Activated T-cell treated with anti-CD3 and anti-CD28 coated beads for 1 hour (primary cell): ENCODE measurements at regions not wholly inside any gene's neighbourhood (a gene's known extent, or its start where the extent isn't known, plus 50 kb on each side); places are given as distances from the start of the nearest gene placed in this dataset.
"Not testable (repeated sequence)": the region's sequence is repeated elsewhere in the genome, so short reads cannot be mapped to it uniquely, and the experiment has no call there.

Source experiments
- DNase-seq: peaks from one replicate; pipeline ENCODE4 v3.0.0-alpha.2; 2020; ENCODE audit warnings: low read depth

GRCh38 chr14:104304451-104305351, 166.3 kb downstream of the KIF26A start:
- no peak for DNase-seq

GRCh38 chr14:104305511-104306449, 167.4 kb downstream of the KIF26A start:
- DNase-seq: no peak

GRCh38 chr14:104306450-104307040, 168.2 kb downstream of the KIF26A start:
- no peak for DNase-seq

GRCh38 chr14:104307246-104307626, 168.8 kb downstream of the KIF26A start:
- DNase-seq: no peak

GRCh38 chr14:104307627-104308401, 169.4 kb downstream of the KIF26A start:
- DNase-seq: no peak

DNA sequence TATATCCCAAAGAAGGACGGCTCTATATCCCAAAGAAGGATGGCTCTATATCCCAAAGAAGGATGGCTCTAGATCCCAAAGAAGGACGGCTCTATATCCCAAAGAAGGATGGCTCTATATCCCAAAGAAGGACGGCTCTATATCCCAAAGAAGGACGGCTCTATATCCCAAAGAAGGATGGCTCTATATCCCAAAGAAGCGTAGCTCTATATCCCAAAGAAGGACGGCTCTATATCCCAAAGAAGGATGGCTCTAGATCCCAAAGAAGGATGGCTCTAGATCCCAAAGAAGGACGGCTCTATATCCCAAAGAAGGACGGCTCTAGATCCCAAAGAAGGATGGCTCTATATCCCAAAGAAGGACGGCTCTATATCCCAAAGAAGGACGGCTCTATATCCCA, 170.1 kb downstream of the KIF26A start:
- not testable (repeated sequence) for DNase-seq

DNA sequence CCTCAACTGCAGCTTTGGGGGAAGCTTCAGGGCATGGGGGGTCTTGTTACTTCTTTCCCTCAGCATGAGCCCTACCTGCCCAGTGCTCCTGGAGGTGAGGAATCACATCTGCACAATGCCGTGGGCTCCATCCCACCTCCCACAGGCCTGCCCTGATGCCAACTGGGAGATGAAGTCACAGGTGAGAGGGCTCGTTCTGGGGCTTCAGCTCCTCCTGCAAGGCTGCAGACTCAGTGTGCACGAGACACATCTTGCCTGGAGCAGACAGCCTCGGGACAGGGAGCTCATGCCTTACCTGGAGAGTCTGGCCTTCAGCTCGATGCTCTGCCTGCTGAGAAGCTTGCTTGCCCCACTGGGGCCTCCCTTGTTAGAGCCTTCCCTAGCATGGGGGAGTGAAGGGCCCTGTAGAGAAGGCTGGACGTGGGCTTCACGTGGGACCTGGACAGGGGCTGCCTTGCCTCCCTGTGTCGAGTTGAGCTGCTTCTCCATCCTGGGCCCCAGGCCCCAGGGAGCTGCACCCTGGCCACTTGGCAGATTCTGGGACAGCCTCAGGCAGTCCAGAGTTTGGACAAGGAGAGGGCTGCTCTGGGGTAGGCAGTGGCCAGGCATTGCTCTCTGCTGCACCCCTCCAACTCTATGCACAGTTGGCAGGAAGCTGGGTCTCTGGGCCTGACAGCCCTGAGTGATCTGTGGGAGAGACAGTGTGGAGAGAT, 171.4 kb downstream of the KIF26A start:
- no peak for DNase-seq

GRCh38 chr14:104311358-104311757, 173.0 kb downstream of the KIF26A start:
- no peak for DNase-seq

DNA sequence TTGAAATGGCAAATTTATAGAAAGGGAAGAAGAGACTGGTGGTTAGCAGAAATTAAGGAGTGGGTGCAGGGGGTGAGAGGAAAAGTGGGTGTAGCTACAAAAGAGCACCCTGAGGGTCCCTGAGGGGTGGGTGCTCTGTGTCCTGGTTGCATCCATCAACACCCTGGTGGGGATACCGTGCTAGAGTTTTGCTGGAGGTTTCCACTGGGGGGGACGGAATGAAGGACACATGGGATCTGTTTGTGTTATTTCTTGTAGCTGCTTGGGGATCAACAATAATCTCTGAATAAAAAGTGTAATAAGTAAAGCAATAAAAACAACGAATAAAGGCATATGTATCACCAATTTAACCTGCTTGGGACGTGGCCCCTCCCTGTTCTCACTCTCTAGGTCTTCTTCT, 175.3 kb downstream of the KIF26A start:
- DNase-seq: no peak

GRCh38 chr14:104314251-104314941, 176.0 kb downstream of the KIF26A start:
- DNase-seq: no peak

DNA sequence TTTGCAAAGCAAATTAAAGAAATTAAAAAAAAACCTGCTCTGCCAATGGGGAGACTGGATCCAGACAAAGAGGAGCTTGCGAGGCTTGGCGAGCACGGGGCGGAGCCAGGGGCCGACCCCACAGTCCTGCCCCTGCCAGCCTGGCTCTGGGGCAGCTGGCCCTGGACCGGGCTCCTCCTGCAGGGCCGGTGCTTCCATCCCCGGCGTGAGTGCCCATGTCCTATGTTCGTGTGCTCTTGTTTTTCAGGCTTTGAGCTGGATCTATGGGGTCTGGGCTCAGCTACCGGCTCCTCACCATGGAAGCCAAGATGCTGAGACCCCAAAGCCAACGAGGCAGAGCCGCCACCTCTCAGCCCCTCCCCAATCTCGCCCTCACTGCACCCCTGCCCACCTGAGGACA, 176.8 kb downstream of the KIF26A start:
- no peak for DNase-seq

GRCh38 chr14:104315625-104316024, 177.2 kb downstream of the KIF26A start:
- DNase-seq: no peak

DNA sequence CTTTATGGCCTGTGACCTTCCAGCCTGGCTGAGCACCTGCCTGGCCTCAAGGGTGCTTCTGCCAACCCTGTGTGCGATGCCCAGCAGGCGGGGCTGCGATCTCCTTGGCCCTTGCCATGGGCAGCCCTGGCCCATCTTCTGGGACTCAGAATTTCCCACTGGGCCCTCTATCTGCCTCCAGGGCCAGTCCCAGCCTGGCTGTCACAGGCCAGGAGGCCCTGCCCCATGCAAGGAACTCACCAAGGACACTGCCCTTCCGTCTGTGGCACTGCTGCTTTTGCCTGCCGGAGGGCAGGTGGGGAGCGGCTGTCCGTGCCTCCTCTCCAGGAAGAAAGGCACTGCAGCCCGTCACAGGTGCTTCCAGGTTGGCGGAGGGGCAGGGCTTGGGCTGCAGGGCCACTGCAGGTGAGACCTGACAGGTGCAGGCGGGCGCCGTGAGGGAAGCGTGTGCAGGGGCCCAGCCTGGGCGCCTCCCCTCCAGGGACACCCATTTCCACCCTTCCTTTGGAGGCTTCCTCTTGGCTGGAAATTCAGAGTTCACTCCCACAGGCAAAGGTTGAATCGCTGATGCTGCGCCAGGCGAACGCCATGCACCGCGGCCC, 177.8 kb downstream of the KIF26A start:
- DNase-seq: no peak

DNA sequence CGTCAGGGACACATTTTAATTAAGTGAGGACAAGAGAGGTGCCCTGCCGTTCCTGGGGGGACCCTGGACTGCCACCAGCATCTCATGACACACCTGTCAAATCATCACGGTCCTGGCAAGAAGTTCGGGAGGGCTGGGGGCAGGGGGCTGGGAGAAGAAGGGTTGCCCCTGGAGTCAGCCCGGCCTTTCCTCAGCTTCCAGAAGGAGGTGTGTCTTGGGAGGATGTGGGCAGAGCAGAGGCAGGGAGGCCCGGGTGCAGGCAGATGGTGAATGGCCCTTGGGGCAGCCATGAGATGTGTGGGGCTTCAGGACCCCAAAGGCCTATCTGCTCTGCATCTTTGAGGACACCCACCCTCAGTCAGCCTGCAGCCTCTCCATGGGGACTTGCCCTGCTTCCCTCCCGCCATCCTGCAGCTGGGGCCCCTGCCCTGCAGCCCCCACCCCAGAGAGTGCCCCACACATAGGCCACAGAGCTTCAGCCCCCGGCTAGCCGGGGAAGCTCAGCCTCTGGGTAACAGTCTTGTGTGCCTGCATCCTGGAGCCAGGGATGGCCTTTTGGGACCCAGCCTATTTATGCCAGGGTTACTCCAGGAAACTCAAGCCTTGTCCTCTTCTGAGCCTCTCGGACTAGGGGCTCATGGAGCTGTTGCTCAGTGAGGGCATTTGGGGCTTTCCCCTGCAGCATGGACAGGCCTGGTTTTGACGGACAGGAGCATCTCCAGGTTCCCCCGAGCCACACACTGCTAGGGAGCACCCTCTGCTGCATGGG, 178.5 kb downstream of the KIF26A start:
- DNase-seq: no peak

DNA sequence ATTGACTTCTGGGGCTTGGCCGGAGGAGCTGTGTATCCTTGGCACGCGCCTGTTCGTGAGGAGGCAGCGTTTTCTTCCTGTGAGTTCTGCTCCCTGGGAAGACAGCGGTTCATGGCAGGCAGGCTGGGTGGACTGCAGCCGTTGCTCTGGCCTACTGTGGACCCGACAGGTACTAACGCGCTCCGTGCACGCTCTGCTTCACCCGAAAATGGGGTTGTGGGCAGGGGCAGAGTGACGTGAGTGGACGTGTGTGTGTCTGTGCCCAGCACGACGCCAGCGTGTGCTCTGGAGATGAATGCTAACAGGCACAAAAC, 179.1 kb downstream of the KIF26A start:
- DNase-seq: no peak

DNA sequence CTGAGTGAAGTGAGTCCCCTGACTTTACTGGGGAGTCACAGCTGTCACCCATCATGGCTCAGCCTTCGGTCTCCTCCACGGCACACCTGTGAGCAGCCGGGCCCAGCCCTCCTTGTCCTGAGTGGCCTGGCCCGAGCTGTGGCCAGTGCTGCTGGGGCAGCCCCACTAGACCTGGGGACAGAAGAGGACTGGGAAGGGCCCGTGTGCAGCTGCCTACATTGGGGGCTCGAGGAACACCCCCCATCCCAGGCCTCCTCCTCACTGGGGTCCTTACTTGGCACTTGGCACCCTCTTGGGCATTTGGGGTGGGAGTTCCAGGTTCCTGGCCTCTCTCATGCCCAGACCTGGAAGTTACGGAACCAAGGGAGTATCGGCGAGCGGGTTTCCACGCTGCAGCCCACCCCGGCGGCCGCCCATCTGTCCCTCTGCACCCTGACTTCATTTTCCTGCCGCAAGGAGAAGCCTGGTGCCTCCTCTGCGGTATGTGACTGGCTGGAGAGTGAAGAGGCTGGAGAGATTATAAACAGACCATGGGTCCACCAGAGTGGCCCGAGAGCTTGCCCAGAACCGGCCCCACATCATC, 179.7 kb downstream of the KIF26A start:
- no peak for DNase-seq

DNA sequence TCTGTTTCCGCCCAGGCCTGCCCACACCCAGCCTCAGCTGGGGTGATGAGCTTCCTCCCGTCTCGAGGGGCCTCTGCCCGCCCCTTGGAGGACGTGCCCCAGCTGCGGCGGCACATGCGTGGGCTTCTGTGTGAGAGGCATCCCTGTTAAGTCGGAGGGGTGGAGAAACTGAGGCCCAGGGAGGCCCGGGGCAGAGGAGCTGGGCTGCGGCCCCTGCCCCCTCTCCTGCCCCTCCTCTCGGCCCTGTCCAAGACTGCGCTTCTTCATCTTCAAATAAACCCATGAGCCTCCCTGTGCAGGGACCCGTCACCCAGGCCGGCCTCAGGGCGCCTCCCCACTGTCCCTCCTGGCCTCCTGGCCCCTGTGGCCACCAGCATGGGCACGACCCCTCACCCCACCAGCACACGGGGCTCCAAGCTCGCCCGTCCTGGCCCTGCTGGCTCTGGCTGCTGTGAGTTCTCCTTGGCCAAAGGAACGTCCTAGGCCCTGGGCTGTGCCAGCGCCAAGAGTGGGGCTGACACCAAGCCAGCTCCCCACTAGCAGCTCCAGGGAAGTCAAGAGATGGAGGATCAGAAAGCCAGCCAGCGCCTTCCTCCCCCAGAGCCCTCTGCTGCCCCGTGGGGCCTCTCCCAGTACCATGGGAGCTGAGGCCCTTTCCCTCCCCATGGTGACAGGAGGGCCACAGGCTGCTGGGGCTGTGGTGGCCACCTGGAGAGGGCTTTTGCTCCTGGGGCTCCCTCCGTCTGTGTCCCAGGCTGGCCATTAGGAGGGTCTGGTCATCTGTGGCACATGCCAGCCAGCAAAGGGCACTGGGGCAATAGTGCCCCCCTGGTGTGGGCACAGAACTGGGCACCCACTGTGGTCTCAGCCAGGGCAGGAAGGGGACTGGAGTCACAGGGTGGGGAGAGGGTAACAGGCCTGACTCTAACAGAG, 180.4 kb downstream of the KIF26A start:
- no peak for DNase-seq
